IMR-90 (cell line): ENCODE measurements at regions not wholly inside any gene's neighbourhood (a gene's known extent, or its start where the extent isn't known, plus 50 kb on each side); places are given as distances from the start of the nearest gene placed in this dataset.

Experiments used
- ATAC-seq: fragments of 200-7000 bp; cut with Tn5 transposase; 2 replicates; pipeline ENCODE4 v1.9.1; 2020; ENCODE audit warnings: low read depth, mild to moderate bottlenecking, moderate library complexity
- BruUV-seq: library from RNA; stranded (reverse); fragments of 400-500 nt; replicated peaks from 2 replicates; lab custom pipeline; 2021; lab: Mats Ljungman, UMichigan
- CTCF ChIA-PET: fragments of 300-600 bp; formaldehyde crosslinking; extraction: SDS; loops from one replicate; lab custom pipeline; 2021; ENCODE audit warnings: antibody characterized with exemption; lab: Yijun Ruan, JAX
- POLR2A ChIA-PET: fragments of 300-600 bp; sonication (Branson Sonifier 250); formaldehyde crosslinking; loops from one replicate; lab custom pipeline; 2022; ENCODE audit warnings: antibody characterized with exemption; ENCODE audit not compliant: unreplicated experiment; lab: Charles Lee
- DNase-seq: peaks from one replicate; pipeline ENCODE4 v3.0.0; 2013
- H2AFZ ChIP-seq: replicated peaks from 2 replicates; pipeline ENCODE3; 2013; ENCODE audit warnings: low read length, mild to moderate bottlenecking; ENCODE audit not compliant: poor library complexity
- H2AK5ac ChIP-seq: 2 replicates; pipeline ENCODE4 v1.6.1; 2013; ENCODE audit warnings: low read depth, low read length, inconsistent platforms
- H2AK9ac ChIP-seq: replicated peaks from 2 replicates; pipeline ENCODE3; 2013; ENCODE audit warnings: mild to moderate bottlenecking, low read depth, low read length, moderate library complexity; ENCODE audit not compliant: poor library complexity
- H2BK120ac ChIP-seq: 2 replicates; pipeline ENCODE4 v1.6.1; 2013; ENCODE audit warnings: low read depth, low read length, inconsistent platforms
- H2BK15ac ChIP-seq: 3 replicates; pipeline ENCODE4 v1.6.1; 2013; ENCODE audit warnings: low read depth, low read length, inconsistent platforms
- H2BK20ac ChIP-seq: 2 replicates; pipeline ENCODE4 v1.6.1; 2013; ENCODE audit warnings: low read depth, mild to moderate bottlenecking, inconsistent platforms, low read length, moderate library complexity
- H2BK5ac ChIP-seq: 2 replicates; pipeline ENCODE4 v1.6.1; 2013; ENCODE audit warnings: mild to moderate bottlenecking, low read depth, low read length, inconsistent platforms; ENCODE audit not compliant: poor library complexity, severe bottlenecking
- H3K14ac ChIP-seq: replicated peaks from 2 replicates; pipeline ENCODE4 v1.6.1; 2013; ENCODE audit warnings: low read depth, low read length, inconsistent platforms
- H3K18ac ChIP-seq: 2 replicates; pipeline ENCODE4 v1.6.1; 2013; ENCODE audit warnings: low read depth, low read length, control low read depth
- H3K23ac ChIP-seq: 2 replicates; pipeline ENCODE4 v1.6.1; 2013; ENCODE audit warnings: low read depth, low read length, inconsistent platforms
- H3K27ac ChIP-seq: 2 replicates; pipeline ENCODE4 v1.5.1; 2013; ENCODE audit warnings: mild to moderate bottlenecking, control low read depth, low read length; ENCODE audit not compliant: insufficient read depth
- H3K27me3 ChIP-seq: 2 replicates; pipeline ENCODE4 v1.6.1; 2013; ENCODE audit warnings: low read length; ENCODE audit not compliant: control insufficient read depth, insufficient read depth
- H3K36me3 ChIP-seq: 2 replicates; pipeline ENCODE4 v1.6.1; 2013; ENCODE audit warnings: low read length, mixed read lengths; ENCODE audit not compliant: control insufficient read depth, insufficient read depth
- H3K4ac ChIP-seq: 2 replicates; pipeline ENCODE4 v1.6.1; 2013; ENCODE audit warnings: low read depth, low read length, inconsistent platforms
- H3K4me1 ChIP-seq: 2 replicates; pipeline ENCODE4 v1.6.1; 2013; ENCODE audit warnings: low read length, mixed read lengths; ENCODE audit not compliant: control insufficient read depth, insufficient read depth
- H3K4me2 ChIP-seq: 2 replicates; pipeline ENCODE4 v1.6.1; 2013; ENCODE audit warnings: low read depth, mild to moderate bottlenecking, control low read depth, low read length, moderate library complexity
- H3K4me3 ChIP-seq: 2 replicates; pipeline ENCODE4 v1.5.1; 2013; ENCODE audit warnings: low read depth, mild to moderate bottlenecking, control low read depth, low read length, moderate library complexity; ENCODE audit not compliant: insufficient read depth
- H3K56ac ChIP-seq: 2 replicates; pipeline ENCODE4 v1.6.1; 2013; ENCODE audit warnings: low read length, inconsistent platforms; ENCODE audit not compliant: insufficient read depth; ENCODE audit errors: extremely low read depth
- H3K79me1 ChIP-seq, 2 experiments: 2 replicates each; pipeline ENCODE4 v1.6.1; 2013; ENCODE audit warnings: low read length in 2 of 2, inconsistent platforms in 1 of 2, low read depth in 1 of 2
- H3K9ac ChIP-seq: 2 replicates; pipeline ENCODE4 v1.6.1; 2013; ENCODE audit warnings: low read depth, low read length, control low read depth
- H3K9me1 ChIP-seq: 2 replicates; pipeline ENCODE4 v1.6.1; 2013; ENCODE audit warnings: low read length, inconsistent platforms; ENCODE audit not compliant: insufficient read depth
- H3K9me3 ChIP-seq: 2 replicates; pipeline ENCODE4 v1.6.1; 2013; ENCODE audit warnings: low read length; ENCODE audit not compliant: control insufficient read depth, insufficient read depth
- H4K20me1 ChIP-seq: 2 replicates; pipeline ENCODE4 v1.6.1; 2013; ENCODE audit warnings: low read length, inconsistent platforms; ENCODE audit not compliant: insufficient read depth
- H4K5ac ChIP-seq: 2 replicates; pipeline ENCODE4 v1.6.1; 2013; ENCODE audit warnings: mild to moderate bottlenecking, low read depth, low read length, control low read depth
- H4K8ac ChIP-seq, 2 experiments: 2 replicates each; pipeline ENCODE4 v1.6.1; 2013; ENCODE audit warnings: low read depth in 2 of 2, low read length in 2 of 2, control low read depth in 1 of 2, inconsistent platforms in 1 of 2
- H4K91ac ChIP-seq: 2 replicates; pipeline ENCODE4 v1.6.1; 2013; ENCODE audit warnings: low read depth, low read length, inconsistent platforms; ENCODE audit not compliant: insufficient read depth
- BHLHE40 ChIP-seq: fragments of 150-350 bp; IDR thresholded peaks from 2 replicates; pipeline ENCODE4 v1.6.1; 2016; ENCODE audit warnings: mild to moderate bottlenecking, low read depth, low read length
- CEBPB ChIP-seq: IDR thresholded peaks from 2 replicates; pipeline ENCODE4 v1.6.1; 2012; ENCODE audit warnings: low read depth, low read length, improper control_type of control experiment
- CHD1 ChIP-seq: IDR thresholded peaks from 2 replicates; pipeline ENCODE4 v1.6.1; 2012; ENCODE audit warnings: low read depth, low read length, improper control_type of control experiment
- ELK1 ChIP-seq: fragments of 150-350 bp; IDR thresholded peaks from 2 replicates; pipeline ENCODE4 v1.6.1; 2016; ENCODE audit warnings: low read depth, mild to moderate bottlenecking, low read length, moderate library complexity, borderline replicate concordance
- FOS ChIP-seq: fragments of 150-350 bp; IDR thresholded peaks from 2 replicates; pipeline ENCODE4 v1.6.1; 2016; ENCODE audit warnings: low read depth, low read length
- MAFK ChIP-seq: IDR thresholded peaks from 2 replicates; pipeline ENCODE4 v1.6.1; 2012; ENCODE audit warnings: low read depth, low read length, improper control_type of control experiment
- MAZ ChIP-seq: IDR thresholded peaks from 2 replicates; pipeline ENCODE4 v1.6.1; 2012; ENCODE audit warnings: low read depth, mild to moderate bottlenecking, low read length, improper control_type of control experiment, moderate library complexity, borderline replicate concordance
- MXI1 ChIP-seq: IDR thresholded peaks from 2 replicates; pipeline ENCODE4 v1.6.1; 2012; ENCODE audit warnings: low read depth, mild to moderate bottlenecking, low read length, moderate library complexity, borderline replicate concordance
- NFE2L2 ChIP-seq: fragments of 150-350 bp; IDR thresholded peaks from 2 replicates; pipeline ENCODE4 v1.6.1; 2016; ENCODE audit warnings: low read depth, mild to moderate bottlenecking, low read length
- POLR2A ChIP-seq: IDR thresholded peaks from 2 replicates; pipeline ENCODE4 v1.6.1; 2012; ENCODE audit warnings: mild to moderate bottlenecking, low read depth, low read length
- RAD21 ChIP-seq: IDR thresholded peaks from 2 replicates; pipeline ENCODE4 v1.6.1; 2012; ENCODE audit warnings: low read length, improper control_type of control experiment
- RCOR1 ChIP-seq: IDR thresholded peaks from 2 replicates; pipeline ENCODE4 v1.6.1; 2012; ENCODE audit warnings: mild to moderate bottlenecking, low read length, improper control_type of control experiment; ENCODE audit not compliant: insufficient replicate concordance
- RFX5 ChIP-seq: IDR thresholded peaks from 2 replicates; pipeline ENCODE4 v1.8.0; 2012; ENCODE audit warnings: low read depth, mild to moderate bottlenecking, low read length, moderate library complexity
- SMC3 ChIP-seq: fragments of 150-350 bp; IDR thresholded peaks from 2 replicates; pipeline ENCODE4 v1.6.1; 2016; ENCODE audit warnings: low read depth, mild to moderate bottlenecking, antibody characterized with exemption, low read length, moderate library complexity
- USF2 ChIP-seq: fragments of 150-350 bp; IDR thresholded peaks from 2 replicates; pipeline ENCODE4 v1.6.1; 2017; ENCODE audit warnings: mild to moderate bottlenecking, antibody characterized with exemption, low read length, low read depth
- WGBS, 2 experiments: methylation state at CpG; one replicate each; pipeline versions ENCODE4 v1.1.5 to v1.1.7; 2013; ENCODE audit warnings: missing lambda C conversion rate in 2 of 2; ENCODE audit not compliant: insufficient read length in 1 of 2; ENCODE audit errors: extremely low coverage in 2 of 2; 5-methylcytosine and 5-hydroxymethylcytosine counted together
- dilution Hi-C: fragments of 300-500 bp; cut with HindIII; formaldehyde crosslinking; loops from one replicate; pipeline ENCODE4 v1.14.3; 2018; ENCODE audit warnings: low sequenced_read_pairs; ENCODE audit not compliant: unreplicated experiment
- in situ Hi-C: fragments of 300-500 bp; cut with MboI; formaldehyde crosslinking; loops from 3 replicates; pipeline ENCODE4 v1.14.3; 2019; ENCODE audit warnings: low sequenced_read_pairs, inconsistent platforms, mixed read lengths
- intact Hi-C: fragments of 100-400 bp; cut with micrococcal nuclease; formaldehyde crosslinking; loops from 2 replicates; pipeline ENCODE4 v1.10.0; 2022
- TF ChIP-seq, protein P1 (sequence below): conservative IDR thresholded peaks from 2 replicates; pipeline ENCODE4 v1.5.1; 2012; ENCODE audit warnings: mild to moderate bottlenecking, low read depth, low read length, improper control_type of control experiment

DNA sequence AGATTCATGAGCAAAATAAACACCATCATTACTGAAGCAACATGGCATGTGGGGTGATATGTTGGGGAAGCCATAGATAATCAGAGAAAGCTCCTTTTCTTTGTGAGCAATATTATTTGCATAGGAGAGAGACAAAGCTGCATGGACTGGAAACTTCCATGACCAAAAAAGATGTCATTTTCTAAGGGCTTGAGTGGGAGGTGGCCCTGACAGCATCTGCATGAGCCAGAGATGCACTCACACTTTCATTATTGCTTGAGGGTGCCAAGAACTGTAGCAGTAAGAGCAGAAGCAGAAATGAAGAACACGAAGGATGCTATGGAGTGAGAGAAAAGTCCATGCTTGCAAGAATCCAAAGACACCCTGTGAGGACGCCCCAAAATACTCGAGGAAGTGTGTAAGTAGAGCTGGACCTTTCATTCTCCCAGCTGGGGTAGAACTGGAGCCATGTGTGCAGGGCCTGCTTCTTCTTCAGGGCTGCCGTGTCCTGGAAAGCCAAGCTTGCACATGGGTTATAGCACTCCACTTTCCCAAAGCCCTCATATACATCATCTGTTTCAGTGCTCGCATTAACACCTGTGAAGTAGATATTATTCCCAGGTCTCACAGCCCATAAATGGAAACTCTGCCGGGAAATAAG lies 851.2 kb downstream of the DHX35 start:
- H2AK5ac ChIP-seq: no peak overlapping the region
- DNase-seq (no peak), ATAC-seq (no peak)
- dilution Hi-C loops: no loop called here
- H2BK15ac ChIP-seq: no peak overlapping the region
- no peaks in the 10 kb centered on the region for H3K9me1 ChIP-seq
- H3K36me3 ChIP-seq: no peaks in the 10 kb centered on the region
- no peak overlapping the region for H2BK20ac ChIP-seq
- H2AFZ ChIP-seq: no peak overlapping the region
- no peak overlapping the region for H2BK5ac ChIP-seq
- H3K18ac ChIP-seq: no peak overlapping the region
- H3K4me2 ChIP-seq: no peak overlapping the region
- CTCF ChIA-PET: no interaction called here
- intact Hi-C loops: no loop called here
- no peak overlapping the region for H4K91ac ChIP-seq
- 100% methylated on average over 1 of the region's 6 CpGs; no CpG with 5 or more reads in 1 of the 2 experiments for WGBS, 2 experiments
- no peak overlapping the region for H4K8ac ChIP-seq
- no peak overlapping the region for H3K27ac ChIP-seq
- no peak overlapping the region for H3K23ac ChIP-seq
- H3K4me3 ChIP-seq: no peak overlapping the region
- H3K27me3 ChIP-seq: no peaks in the 10 kb centered on the region; the same call in 1 of the 2 replicates
- H4K20me1 ChIP-seq: no peaks in the 10 kb centered on the region
- TF ChIP-seq POLR2A: no peak
- TF ChIP-seq ELK1: no peak
- TF ChIP-seq MAZ: no peak
- TF ChIP-seq CHD1: no peak
- TF ChIP-seq SMC3: no peak
- TF ChIP-seq RCOR1: no peak
- TF ChIP-seq USF2: no peak
- TF ChIP-seq RFX5: no peak
- no peak for TF ChIP-seq RAD21
- no peak for TF ChIP-seq MAFK
- no peak for TF ChIP-seq CEBPB
- no peak for TF ChIP-seq NFE2L2
- no peak for TF ChIP-seq MXI1
- TF ChIP-seq, protein P1, sequence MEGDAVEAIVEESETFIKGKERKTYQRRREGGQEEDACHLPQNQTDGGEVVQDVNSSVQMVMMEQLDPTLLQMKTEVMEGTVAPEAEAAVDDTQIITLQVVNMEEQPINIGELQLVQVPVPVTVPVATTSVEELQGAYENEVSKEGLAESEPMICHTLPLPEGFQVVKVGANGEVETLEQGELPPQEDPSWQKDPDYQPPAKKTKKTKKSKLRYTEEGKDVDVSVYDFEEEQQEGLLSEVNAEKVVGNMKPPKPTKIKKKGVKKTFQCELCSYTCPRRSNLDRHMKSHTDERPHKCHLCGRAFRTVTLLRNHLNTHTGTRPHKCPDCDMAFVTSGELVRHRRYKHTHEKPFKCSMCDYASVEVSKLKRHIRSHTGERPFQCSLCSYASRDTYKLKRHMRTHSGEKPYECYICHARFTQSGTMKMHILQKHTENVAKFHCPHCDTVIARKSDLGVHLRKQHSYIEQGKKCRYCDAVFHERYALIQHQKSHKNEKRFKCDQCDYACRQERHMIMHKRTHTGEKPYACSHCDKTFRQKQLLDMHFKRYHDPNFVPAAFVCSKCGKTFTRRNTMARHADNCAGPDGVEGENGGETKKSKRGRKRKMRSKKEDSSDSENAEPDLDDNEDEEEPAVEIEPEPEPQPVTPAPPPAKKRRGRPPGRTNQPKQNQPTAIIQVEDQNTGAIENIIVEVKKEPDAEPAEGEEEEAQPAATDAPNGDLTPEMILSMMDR: no peak
- TF ChIP-seq FOS: no peak
- TF ChIP-seq BHLHE40: no peak
- H2AK9ac ChIP-seq: no peak overlapping the region
- no peaks in the 10 kb centered on the region for H3K9me3 ChIP-seq
- no peak overlapping the region for H3K9ac ChIP-seq
- in situ Hi-C loops: loop anchor here (25.0 kb wide), 1 partner anchor 101 kb away; no protein-coding TSS in a partner anchor
- no peak overlapping the region for H4K5ac ChIP-seq
- no TSS peak for BruUV-seq
- H3K4me1 ChIP-seq: no peaks in the 10 kb centered on the region
- no peaks in the 10 kb centered on the region for H3K79me1 ChIP-seq
- H3K56ac ChIP-seq: no peak overlapping the region
- POLR2A ChIA-PET: no interaction called here
- H3K14ac ChIP-seq: no peak overlapping the region
- H2BK120ac ChIP-seq: no peak overlapping the region
- no peak overlapping the region for H3K4ac ChIP-seq
